CD4-positive, alpha-beta T cell treated with Interleukin-6 at 100 ng/mL for 8 hours (primary cell): ENCODE measurements at regions not wholly inside any gene's neighbourhood (a gene's known extent, or its start where the extent isn't known, plus 50 kb on each side); places are given as distances from the start of the nearest gene placed in this dataset.
"Not testable (repeated sequence)": the region's sequence is repeated elsewhere in the genome, so short reads cannot be mapped to it uniquely, and the experiment has no call there.

Source experiments
- DNase-seq: peaks from one replicate; pipeline ENCODE4 v3.0.0-alpha.2; 2020; ENCODE audit warnings: mixed read lengths, low spot score

- not testable (repeated sequence) for DNase-seq
Measured at GRCh38 chr9:39463696-39464095, 108.2 kb downstream of the SPATA31A1 start.

GRCh38 chr9:39464122-39464777 lies 108.8 kb downstream of the SPATA31A1 start:
- DNase-seq = peak; percentile 69

DNA sequence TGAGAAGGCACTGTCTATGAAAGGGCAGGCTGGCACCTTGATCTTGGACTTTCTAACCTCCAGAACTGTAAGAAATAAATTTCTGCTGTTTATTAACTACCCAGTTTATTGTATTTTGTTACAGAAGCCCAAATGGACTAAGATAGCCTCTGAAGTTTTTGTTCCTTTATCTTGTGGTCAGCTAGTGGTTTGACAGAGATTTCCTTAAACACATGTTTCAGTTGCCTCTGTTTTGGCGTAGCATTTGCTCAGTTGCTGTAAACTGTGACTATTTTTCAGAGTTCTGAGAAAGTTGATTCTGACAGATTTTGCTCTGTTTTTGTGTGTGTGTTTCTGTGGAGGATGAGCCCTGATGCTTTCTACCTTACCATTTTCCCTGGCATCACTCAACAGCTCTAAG lies 119.0 kb downstream of the SPATA31A1 start:
- DNase-seq = not testable (repeated sequence)

DNA sequence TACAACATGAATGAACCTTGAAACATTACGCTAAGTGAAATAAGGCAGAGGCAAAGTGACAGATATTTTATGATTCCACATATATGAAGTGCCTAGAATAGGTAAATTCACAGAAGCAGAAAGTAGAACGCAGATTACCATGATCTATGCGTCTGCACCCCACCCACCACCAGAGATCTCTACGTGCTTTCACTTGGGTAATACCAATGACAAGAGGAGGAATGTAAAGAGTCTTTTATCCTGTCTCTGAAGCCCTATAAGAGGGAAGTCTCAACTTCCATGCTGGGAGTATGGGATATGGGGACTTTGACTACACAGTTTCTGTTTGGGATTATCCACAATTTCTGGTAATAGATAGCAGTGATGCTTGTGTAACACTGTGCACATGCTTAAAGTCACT lies 127.6 kb downstream of the SPATA31A1 start:
- DNase-seq = not testable (repeated sequence)

DNA sequence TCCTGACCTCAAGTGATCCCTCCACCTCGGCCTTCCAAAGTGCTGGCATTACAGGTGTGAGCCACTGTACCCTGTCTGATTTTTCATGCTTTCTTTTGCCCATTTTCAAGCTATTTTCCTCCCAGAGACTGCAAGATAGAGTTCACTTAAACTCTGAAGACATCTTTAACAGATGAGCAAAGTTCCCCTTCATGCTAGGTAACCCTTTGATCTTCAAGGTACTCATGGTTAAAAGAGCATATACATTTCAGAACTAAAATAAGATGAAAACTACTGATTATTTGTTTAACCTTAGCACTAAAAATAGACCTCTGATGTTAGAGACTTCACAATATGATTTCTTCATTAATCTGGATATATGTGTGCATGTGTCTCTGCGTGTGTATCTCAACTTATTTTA lies 128.4 kb downstream of the SPATA31A1 start:
- DNase-seq = not testable (repeated sequence)

DNA sequence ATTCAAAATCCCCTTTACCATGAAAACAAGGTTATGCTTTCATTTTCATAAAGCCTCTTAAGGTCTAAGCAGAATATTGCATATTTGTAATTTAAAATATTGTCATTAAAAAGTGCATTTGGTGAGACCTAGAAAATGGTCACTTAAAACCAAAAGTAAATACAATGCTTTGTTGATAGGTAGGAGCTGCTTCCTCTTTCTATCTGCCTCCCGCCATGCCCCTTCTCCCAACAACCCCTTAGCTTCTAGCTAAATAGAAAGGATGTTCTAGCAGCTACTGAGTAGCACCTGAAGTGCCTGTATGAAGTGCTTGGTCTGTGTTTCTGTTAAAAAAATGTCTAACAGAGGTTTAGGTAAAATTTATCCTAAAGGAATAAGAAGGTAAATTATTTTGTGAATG lies 128.8 kb downstream of the SPATA31A1 start:
- DNase-seq = not testable (repeated sequence)

GRCh38 chr9:39487477-39487876 lies 132.0 kb downstream of the SPATA31A1 start:
- not testable (repeated sequence) for DNase-seq

- DNase-seq = not testable (repeated sequence)
Measured at GRCh38 chr9:39496248-39496647, 140.8 kb downstream of the SPATA31A1 start.

GRCh38 chr9:39503178-39503577 lies 147.7 kb downstream of the SPATA31A1 start:
- DNase-seq = not testable (repeated sequence)

DNA sequence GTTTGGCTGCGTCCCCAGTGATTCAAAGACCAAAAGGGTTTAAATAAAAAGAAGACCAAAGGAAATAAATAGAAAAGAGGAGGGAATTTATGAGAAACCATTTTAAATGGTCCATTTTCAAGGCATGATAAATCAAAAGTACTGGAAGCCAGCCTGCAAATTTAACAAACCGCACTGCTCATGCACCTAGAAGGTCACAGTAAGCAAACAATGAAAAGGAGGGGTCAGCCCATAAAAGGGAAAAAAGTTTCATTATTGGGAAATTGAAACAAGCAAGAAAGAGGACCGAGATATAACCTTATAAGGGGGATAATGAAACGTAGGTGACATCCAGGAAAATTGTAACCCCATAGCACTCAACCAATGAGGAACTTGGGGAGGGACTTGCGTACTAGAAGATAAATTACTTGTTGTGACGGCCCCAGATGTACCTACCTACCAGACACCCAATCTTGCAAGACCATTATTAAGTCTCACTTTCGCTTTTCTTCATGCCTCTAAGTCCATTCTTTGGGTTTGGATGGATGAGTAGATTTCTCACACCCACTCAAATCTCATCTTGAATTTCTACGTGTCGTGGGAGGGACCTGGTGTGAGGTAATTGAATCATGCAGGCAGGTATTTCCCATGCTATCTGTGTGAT lies 172.0 kb downstream of the SPATA31A1 start:
- not testable (repeated sequence) for DNase-seq

- DNase-seq = not testable (repeated sequence)
Measured at GRCh38 chr9:39532597-39532996, 177.1 kb downstream of the SPATA31A1 start.

DNA sequence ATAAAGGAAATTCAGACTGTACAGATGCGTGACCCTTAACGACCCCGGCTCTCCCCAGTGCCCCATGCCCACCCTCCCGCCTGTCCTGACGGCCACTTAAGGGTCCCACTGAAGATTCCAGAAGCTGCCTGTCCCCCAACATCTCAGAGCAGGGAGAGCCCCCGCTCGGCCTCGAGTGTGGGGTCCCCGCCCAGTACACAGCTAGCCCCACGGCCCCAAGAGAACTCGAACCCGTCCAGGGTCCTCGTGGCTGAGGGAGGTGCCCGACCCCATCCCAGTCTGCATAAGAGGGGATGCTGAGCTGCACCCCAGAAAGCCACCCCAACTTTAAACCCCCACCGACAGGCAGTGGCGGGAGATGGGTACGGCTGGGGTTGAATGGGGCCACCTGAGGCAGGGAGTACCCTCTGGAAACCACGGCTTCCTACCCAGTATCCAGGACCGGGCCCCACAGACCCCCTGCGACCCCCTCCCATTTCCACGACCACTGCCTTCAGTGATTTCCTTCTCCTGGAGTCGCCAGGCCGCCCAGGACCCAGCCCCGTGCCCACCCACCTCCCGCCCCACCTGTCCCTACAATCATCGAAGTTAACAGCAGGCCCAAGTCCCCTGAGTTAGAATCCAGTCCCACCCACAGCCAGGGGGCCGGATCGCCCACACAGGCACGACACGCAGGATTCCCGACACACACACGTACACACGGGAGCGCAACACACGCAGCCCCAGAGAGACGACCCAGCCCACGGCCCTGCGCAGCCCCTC lies 177.7 kb downstream of the SPATA31A1 start:
- not testable (repeated sequence) for DNase-seq

- not testable (repeated sequence) for DNase-seq
Measured at GRCh38 chr9:39533763-39534548, 178.5 kb downstream of the SPATA31A1 start.

GRCh38 chr9:39534897-39535296 lies 179.4 kb downstream of the SPATA31A1 start:
- DNase-seq = not testable (repeated sequence)

DNA sequence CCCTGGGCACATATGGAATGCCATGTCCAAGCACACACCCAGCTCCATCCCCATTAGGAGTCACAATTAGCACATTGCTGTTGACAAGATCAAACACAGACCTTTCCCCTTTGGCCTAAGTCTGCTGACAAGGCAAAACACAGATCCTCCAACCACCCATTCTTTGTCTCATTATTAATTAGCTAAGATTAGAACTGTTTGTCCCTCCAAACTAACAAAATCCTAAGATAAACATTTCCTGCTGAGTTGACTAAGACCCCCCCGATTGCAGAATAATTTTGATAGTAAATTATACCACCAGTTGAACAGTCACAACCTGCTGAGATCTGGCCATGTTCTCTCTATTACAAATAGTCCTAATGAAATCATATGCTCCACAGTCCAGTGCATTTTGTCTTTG lies 186.7 kb downstream of the SPATA31A1 start:
- not testable (repeated sequence) for DNase-seq

DNA sequence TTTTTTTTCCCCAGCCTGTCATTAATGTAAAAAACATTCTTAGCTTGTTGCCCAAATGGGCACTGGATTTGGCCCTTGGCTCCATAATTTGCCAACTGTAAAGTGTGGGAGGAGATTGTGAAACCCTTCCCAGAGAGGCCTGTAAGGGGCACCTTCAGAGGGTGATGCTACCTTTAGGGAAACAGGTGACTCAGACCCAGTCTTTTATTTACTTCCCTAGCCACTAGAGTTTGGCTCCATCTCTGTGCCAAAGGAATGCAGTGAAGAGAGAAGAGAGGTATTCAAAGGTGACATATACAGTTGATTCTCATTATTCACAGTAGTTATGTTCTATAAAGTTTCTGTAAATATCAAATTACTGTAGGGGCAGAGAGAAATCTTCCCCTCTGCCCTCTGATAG lies 189.6 kb downstream of the SPATA31A1 start:
- DNase-seq = not testable (repeated sequence)

- DNase-seq = not testable (repeated sequence)
Measured at GRCh38 chr9:39550573-39550972, 195.1 kb downstream of the SPATA31A1 start.

- DNase-seq = not testable (repeated sequence)
Measured at GRCh38 chr9:39551544-39551943, 196.1 kb downstream of the SPATA31A1 start.

- DNase-seq = not testable (repeated sequence)
Measured at GRCh38 chr9:39552242-39552881, 196.9 kb downstream of the SPATA31A1 start.

- not testable (repeated sequence) for DNase-seq
Measured at GRCh38 chr9:39554352-39554751, 198.9 kb downstream of the SPATA31A1 start.

DNA sequence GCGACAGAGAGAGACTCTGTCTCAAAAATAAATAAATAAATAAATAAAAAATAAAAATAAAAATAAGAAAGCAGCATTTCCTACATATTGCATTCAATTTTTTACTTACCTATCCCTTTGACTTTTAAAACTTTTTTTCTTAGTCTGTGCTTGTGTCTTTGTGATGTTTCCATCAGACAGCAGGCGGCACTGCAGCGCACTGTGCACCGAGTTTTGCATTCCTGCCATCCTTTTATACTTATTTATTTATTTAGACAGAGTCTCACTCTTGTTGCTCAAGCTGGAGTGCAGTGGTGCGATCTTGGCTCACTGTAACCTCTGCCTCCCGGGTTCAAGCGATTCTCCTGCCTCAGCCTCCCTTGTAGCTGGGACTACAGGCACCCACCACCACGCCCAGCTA lies 203.9 kb downstream of the SPATA31A1 start:
- DNase-seq = not testable (repeated sequence)
